Keratinocyte (primary cell): ENCODE measurements at regions not wholly inside any gene's neighbourhood (a gene's known extent, or its start where the extent isn't known, plus 50 kb on each side); places are given as distances from the start of the nearest gene placed in this dataset.

Experiments used
- DNase-seq: peaks from one replicate; pipeline ENCODE4 v3.0.0-alpha.2; 2011; ENCODE audit warnings: low read depth, missing footprints, low spot score
- FAIRE-seq: peaks from 2 replicates; lab custom pipeline; 2011; peaks lifted over from hg19 to GRCh38; lab: Jason Lieb, UNC
- H2AFZ ChIP-seq: 2 replicates; pipeline ENCODE4 v1.6.0; 2012; ENCODE audit warnings: low read length, control low read depth, inconsistent platforms; ENCODE audit not compliant: control insufficient read depth
- H3K27ac ChIP-seq: 2 replicates; pipeline ENCODE4 v1.5.1; 2011; ENCODE audit warnings: low read length; ENCODE audit not compliant: control insufficient read depth, insufficient read depth
- H3K27me3 ChIP-seq: 3 replicates; pipeline ENCODE4 v1.6.0; 2011; ENCODE audit warnings: low read length; ENCODE audit not compliant: control insufficient read depth, insufficient read depth; ENCODE audit errors: extremely low read depth
- H3K36me3 ChIP-seq, 2 experiments: 2 replicates in 1 of 2; 3 replicates in 1 of 2; pipeline ENCODE4 v1.5.1; 2011; ENCODE audit warnings: low read length in 2 of 2, mild to moderate bottlenecking in 1 of 2; ENCODE audit not compliant: control insufficient read depth in 2 of 2, insufficient read depth in 2 of 2; ENCODE audit errors: extremely low read depth in 1 of 2
- H3K4me1 ChIP-seq: 3 replicates; pipeline ENCODE4 v1.5.1; 2011; ENCODE audit warnings: low read length; ENCODE audit not compliant: control insufficient read depth, insufficient read depth; ENCODE audit errors: extremely low read depth
- H3K4me2 ChIP-seq: 3 replicates; pipeline ENCODE4 v1.6.0; 2011; ENCODE audit warnings: low read depth, low read length; ENCODE audit not compliant: control insufficient read depth, insufficient read depth; ENCODE audit errors: extremely low read depth
- H3K4me3 ChIP-seq, 3 experiments: fragments of 200-600 bp in 1 of 3; sonication (generic) in 1 of 3; 2 replicates in 2 of 3; 3 replicates in 1 of 3; pipeline ENCODE4 v1.5.1; 2011 to 2016; ENCODE audit warnings: low read length in 3 of 3, mild to moderate bottlenecking in 3 of 3, control low read depth in 2 of 3, inconsistent platforms in 1 of 3, low read depth in 1 of 3, mixed read lengths in 1 of 3, mixed run types in 1 of 3, moderate library complexity in 1 of 3; ENCODE audit not compliant: control insufficient read depth in 2 of 3, insufficient read depth in 2 of 3; ENCODE audit errors: extremely low read depth in 1 of 3
- H3K79me2 ChIP-seq: 2 replicates; pipeline ENCODE4 v1.6.0; 2012; ENCODE audit warnings: low read length; ENCODE audit not compliant: control insufficient read depth, insufficient read depth
- H3K9ac ChIP-seq: 3 replicates; pipeline ENCODE4 v1.6.0; 2011; ENCODE audit warnings: low read length; ENCODE audit not compliant: control insufficient read depth, insufficient read depth; ENCODE audit errors: extremely low read depth
- H3K9me1 ChIP-seq: 3 replicates; pipeline ENCODE4 v1.6.0; 2011; ENCODE audit warnings: low read length; ENCODE audit not compliant: control insufficient read depth, insufficient read depth; ENCODE audit errors: extremely low read depth
- H3K9me3 ChIP-seq: 2 replicates; pipeline ENCODE4 v1.5.1; 2012; ENCODE audit warnings: low read depth, low read length; ENCODE audit not compliant: control insufficient read depth
- H4K20me1 ChIP-seq: 3 replicates; pipeline ENCODE4 v1.6.0; 2011; ENCODE audit warnings: low read length; ENCODE audit not compliant: control insufficient read depth, insufficient read depth; ENCODE audit errors: extremely low read depth
- CTCF ChIP-seq, 3 experiments: IDR thresholded peaks in 1 of 3; conservative IDR thresholded peaks in 1 of 3; optimal IDR thresholded peaks in 1 of 3; 2 replicates in 2 of 3; 3 replicates in 1 of 3; pipeline versions ENCODE3 to v1.5.1; 2011; ENCODE audit warnings: low read length in 3 of 3, mild to moderate bottlenecking in 3 of 3, moderate library complexity in 2 of 3, control low read depth in 1 of 3, inconsistent platforms in 1 of 3; ENCODE audit not compliant: insufficient read depth in 2 of 3; ENCODE audit errors: extremely low read depth in 1 of 3
- EZH2 ChIP-seq: IDR thresholded peaks from one replicate; pipeline ENCODE4 v1.6.1; 2012; ENCODE audit warnings: inconsistent platforms, mild to moderate bottlenecking, low read length, moderate library complexity
- dilution Hi-C: fragments of 300-500 bp; cut with MboI; formaldehyde crosslinking; loops from one replicate; pipeline ENCODE4 v1.7.0; 2020; ENCODE audit warnings: low sequenced_read_pairs; ENCODE audit not compliant: extremely low pct_ligation_motif_present

GRCh38 chr10:84837041-84837812, 508.8 kb downstream of the CCSER2 start:
- no peak for TF ChIP-seq CTCF (optimal IDR thresholded peaks at IDR 0.05 in 1 of 3, IDR thresholded peaks at IDR 0.05 in 1 of 3, conservative IDR thresholded peaks at IDR 0.05 in 1 of 3; ENCODE audit: extremely low read depth in 1 of 3, insufficient read depth in 2 of 3, low read length in 3 of 3)
- TF ChIP-seq EZH2, result no peak
- H3K9ac ChIP-seq, result no peak overlapping the region
- no peak overlapping the region for H3K4me3 ChIP-seq
- H3K4me1 ChIP-seq, result no peaks in the 10 kb centered on the region
- H3K27ac ChIP-seq, result no peak overlapping the region
- no peaks in the 10 kb centered on the region for H3K36me3 ChIP-seq
- no peaks in the 10 kb centered on the region for H3K27me3 ChIP-seq
- no peak overlapping the region for H3K4me2 ChIP-seq
- no peaks in the 10 kb centered on the region for H4K20me1 ChIP-seq
- DNase-seq (no peak), FAIRE-seq (no peak)
- H3K9me1 ChIP-seq, result no peaks in the 10 kb centered on the region
- H3K79me2 ChIP-seq, result no peaks in the 10 kb centered on the region
- dilution Hi-C loops, result no loop called here
- H3K9me3 ChIP-seq, result no peaks in the 10 kb centered on the region
- no peak overlapping the region for H2AFZ ChIP-seq

GRCh38 chr10:84837877-84838276, 509.5 kb downstream of the CCSER2 start:
- no peaks in the 10 kb centered on the region for H3K4me1 ChIP-seq
- no peak for DNase-seq
- no peak for TF ChIP-seq EZH2
- TF ChIP-seq CTCF (optimal IDR thresholded peaks at IDR 0.05 in 1 of 3, IDR thresholded peaks at IDR 0.05 in 1 of 3, conservative IDR thresholded peaks at IDR 0.05 in 1 of 3; ENCODE audit: extremely low read depth in 1 of 3, insufficient read depth in 2 of 3, low read length in 3 of 3), result no peak

More at GRCh38 chr10:84837877-84838276, 509.5 kb downstream of the CCSER2 start:
- Histone ChIP-seq H3K9me3 (no peaks in the 10 kb centered on the region), H3K27ac (no peak overlapping the region), H3K4me3 (no peak overlapping the region), H3K9ac (no peak overlapping the region), H3K79me2 (no peaks in the 10 kb centered on the region), H3K27me3 (no peaks in the 10 kb centered on the region), H4K20me1 (no peaks in the 10 kb centered on the region), H3K9me1 (no peaks in the 10 kb centered on the region), H3K36me3 (no peaks in the 10 kb centered on the region), H3K4me2 (no peak overlapping the region), H2AFZ (no peak overlapping the region)
- dilution Hi-C loops, result no loop called here
- no peak for FAIRE-seq
